GM23248 (cell line): ENCODE measurements at regions not wholly inside any gene's neighbourhood (a gene's known extent, or its start where the extent isn't known, plus 50 kb on each side); places are given as distances from the start of the nearest gene placed in this dataset.

Experiments used
- EZH2 ChIP-seq: fragments of 200-600 bp; sonication (generic); IDR thresholded peaks from 2 replicates; pipeline ENCODE4 v1.6.1; 2018; ENCODE audit warnings: antibody characterized with exemption, mild to moderate bottlenecking; ENCODE audit not compliant: insufficient read depth, poor library complexity, severe bottlenecking
- EZH2phosphoT487 ChIP-seq: fragments of 200-600 bp; sonication (generic); IDR thresholded peaks from 2 replicates; pipeline ENCODE4 v1.6.1; 2018; ENCODE audit warnings: antibody characterized with exemption, moderate library complexity, mild to moderate bottlenecking, low read depth; ENCODE audit not compliant: insufficient read depth

DNA sequence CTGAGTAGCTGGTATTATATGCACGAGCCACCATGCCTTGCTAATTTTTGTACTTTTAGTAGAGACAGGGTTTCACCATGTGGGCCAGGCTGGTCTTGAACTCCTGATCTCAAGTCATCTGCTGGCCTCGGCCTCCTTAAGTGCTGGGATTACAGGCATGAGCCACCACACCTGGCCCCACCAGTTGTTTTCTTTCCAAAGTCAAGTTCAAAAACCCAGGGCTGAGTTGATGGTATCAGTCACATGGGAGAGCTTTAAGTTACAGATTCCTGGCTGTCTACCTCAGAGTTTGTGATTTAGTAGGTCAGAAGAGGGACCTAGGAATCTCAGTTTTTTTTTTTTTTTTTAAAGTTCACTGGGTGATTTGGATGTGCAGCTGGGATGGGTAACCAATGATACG, 107.7 kb downstream of the SCP2D1 start:
- TF ChIP-seq EZH2: no peak
- TF ChIP-seq EZH2phosphoT487: no peak
